Gastroesophageal sphincter (tissue), 3 donors: ENCODE measurements at regions not wholly inside any gene's neighbourhood (a gene's known extent, or its start where the extent isn't known, plus 50 kb on each side); places are given as distances from the start of the nearest gene placed in this dataset.

Experiments
- EP300 ChIP-seq: sonication (generic); formaldehyde crosslinking; IDR thresholded peaks from one replicate; pipeline ENCODE4 v1.6.1; 2017; ENCODE audit warnings: antibody characterized with exemption, mild to moderate bottlenecking
- POLR2A ChIP-seq, 2 donors: fragments of 450-650 bp; IDR thresholded peaks; one replicate each; pipeline ENCODE4 v1.6.1; 2017; ENCODE audit warnings: antibody characterized with exemption in 2 of 2, mild to moderate bottlenecking in 2 of 2, moderate library complexity in 1 of 2
- POLR2AphosphoS5 ChIP-seq: sonication (generic); formaldehyde crosslinking; IDR thresholded peaks from one replicate; pipeline ENCODE4 v1.6.1; 2017; ENCODE audit warnings: antibody characterized with exemption
- TF ChIP-seq, protein P1 (sequence below), 4 experiments: fragments of 200-600 bp in 2 of 4; fragments of 450-650 bp in 2 of 4; sonication (generic) in 1 of 4; IDR thresholded peaks; one replicate each; pipeline ENCODE4 v1.5.1; 2017 to 2019; ENCODE audit warnings: antibody characterized with exemption in 4 of 4, mild to moderate bottlenecking in 2 of 4, moderate library complexity in 2 of 4

DNA sequence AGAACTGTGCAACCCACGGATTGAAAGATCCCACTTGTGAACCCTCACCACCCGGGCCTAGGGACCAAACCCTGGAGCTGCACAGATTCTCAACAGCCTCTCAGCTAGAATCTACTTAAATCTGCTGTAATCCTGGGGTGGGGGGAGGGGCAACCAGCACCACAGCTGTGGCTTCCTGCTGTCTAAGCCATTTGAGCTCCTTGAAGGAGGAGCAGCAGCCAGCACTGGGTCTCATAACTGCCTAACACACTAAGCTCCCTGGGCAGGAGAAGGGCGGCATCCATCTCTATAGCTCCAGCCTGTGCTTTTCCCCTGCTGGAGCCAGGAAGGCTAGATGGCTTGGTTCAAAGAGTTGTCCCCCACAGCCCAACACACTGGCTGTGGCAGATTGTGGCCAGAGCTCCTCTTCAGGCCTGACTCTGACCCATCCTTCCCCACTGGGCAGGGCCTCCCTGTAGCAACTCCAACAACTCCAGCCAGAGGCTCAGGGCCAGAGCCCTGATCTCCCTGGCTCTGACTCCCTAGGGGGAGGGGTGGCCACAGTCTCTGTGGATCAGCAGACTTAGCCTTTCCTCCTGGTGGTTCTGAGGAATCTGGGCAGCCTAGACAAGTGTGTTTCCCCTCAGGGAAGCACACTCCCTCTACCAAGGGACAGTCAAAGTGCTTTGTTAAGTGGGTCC is 72.0 kb upstream of the C9orf72 start:
- TF ChIP-seq, protein P1, sequence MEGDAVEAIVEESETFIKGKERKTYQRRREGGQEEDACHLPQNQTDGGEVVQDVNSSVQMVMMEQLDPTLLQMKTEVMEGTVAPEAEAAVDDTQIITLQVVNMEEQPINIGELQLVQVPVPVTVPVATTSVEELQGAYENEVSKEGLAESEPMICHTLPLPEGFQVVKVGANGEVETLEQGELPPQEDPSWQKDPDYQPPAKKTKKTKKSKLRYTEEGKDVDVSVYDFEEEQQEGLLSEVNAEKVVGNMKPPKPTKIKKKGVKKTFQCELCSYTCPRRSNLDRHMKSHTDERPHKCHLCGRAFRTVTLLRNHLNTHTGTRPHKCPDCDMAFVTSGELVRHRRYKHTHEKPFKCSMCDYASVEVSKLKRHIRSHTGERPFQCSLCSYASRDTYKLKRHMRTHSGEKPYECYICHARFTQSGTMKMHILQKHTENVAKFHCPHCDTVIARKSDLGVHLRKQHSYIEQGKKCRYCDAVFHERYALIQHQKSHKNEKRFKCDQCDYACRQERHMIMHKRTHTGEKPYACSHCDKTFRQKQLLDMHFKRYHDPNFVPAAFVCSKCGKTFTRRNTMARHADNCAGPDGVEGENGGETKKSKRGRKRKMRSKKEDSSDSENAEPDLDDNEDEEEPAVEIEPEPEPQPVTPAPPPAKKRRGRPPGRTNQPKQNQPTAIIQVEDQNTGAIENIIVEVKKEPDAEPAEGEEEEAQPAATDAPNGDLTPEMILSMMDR (IDR thresholded peaks at IDR 0.05): no peak
- TF ChIP-seq POLR2A (IDR thresholded peaks at IDR 0.05): no peak
- TF ChIP-seq EP300: no peak
- no peak for TF ChIP-seq POLR2AphosphoS5
